ENCODE measurements at regions not wholly inside any gene's neighbourhood (a gene's known extent, or its start where the extent isn't known, plus 50 kb on each side); places are given as distances from the start of the nearest gene placed in this dataset.

DNA sequence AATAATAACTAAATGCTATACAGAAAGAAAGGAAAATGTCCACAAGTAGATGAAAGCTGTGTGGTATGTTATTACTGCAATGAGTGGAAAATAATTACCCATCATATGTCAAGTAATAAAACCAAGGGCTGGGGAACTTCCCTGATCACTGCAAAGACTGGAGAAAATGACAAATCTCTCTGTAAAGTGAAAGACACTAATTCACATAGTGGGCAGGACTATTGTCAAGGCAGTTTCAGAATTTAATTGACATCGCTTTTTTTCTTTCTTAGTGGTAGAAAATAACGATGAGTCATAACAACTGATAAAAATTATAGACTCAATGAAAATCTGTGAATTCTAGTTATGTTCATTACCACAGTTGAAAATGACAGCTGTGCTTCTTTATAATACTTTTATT lies 153.7 kb upstream of the ST6GALNAC5 start:
- peaks cover 0 to 3% (median 0%) of the 10 kb centered on the region in 8 donors for H3K9me3 Mint-ChIP-seq
- no peak for DNase-seq
- H3K9me3 ChIP-seq (ENCODE audit: control insufficient read depth in 1 of 2, low read length in 2 of 2) = no peaks in the 10 kb centered on the region
- H3K36me3 Mint-ChIP-seq = no peaks in the 10 kb centered on the region
- ChIA-PET POLR2A (ENCODE audit: partially characterized antibody) (no interaction called here), CTCF (ENCODE audit: partially characterized antibody) (no interaction called here)
- H3K4me1 Mint-ChIP-seq = peaks cover 0 to 2% (median under 1%) of the 10 kb centered on the region in 4 donors
- intact Hi-C loops (cut with micrococcal nuclease) = no loop called here
- no peaks in the 10 kb centered on the region for H3K36me3 ChIP-seq (ENCODE audit: insufficient read depth, low read length)
- no peak overlapping the region for H3K27ac Mint-ChIP-seq
- H3K27me3 ChIP-seq (ENCODE audit: insufficient read depth, low read length) = no peaks in the 10 kb centered on the region
- peaks cover 0 to 6% of the 10 kb centered on the region in 2 donors for H3K27me3 Mint-ChIP-seq
- H3K4me3 ChIP-seq (ENCODE audit: low read length in 2 of 2) = no peak overlapping the region
- H3K4me3 Mint-ChIP-seq = no peak overlapping the region
- no peaks in the 10 kb centered on the region for H3K4me1 ChIP-seq (ENCODE audit: insufficient read depth, low read length)
- no peak overlapping the region for H3K27ac ChIP-seq (ENCODE audit: low read depth, low read length)

DNA sequence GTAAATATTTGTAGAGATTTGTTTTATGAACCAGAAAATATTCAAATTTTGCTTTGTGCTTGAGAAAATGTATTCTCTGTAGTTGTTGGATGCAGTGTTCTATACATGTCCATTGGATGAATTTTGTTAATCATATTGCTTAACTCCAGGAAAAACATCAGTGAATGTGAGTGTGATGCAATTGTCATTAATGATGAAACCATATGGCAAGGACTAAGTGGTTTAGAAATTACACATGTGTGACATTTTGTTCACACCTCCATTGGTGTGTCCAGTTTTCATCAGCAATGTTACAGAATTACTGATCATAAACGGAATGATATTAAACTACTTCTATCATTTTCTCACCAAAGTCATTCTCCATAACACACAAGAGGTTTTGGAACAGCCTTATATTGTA lies 151.8 kb upstream of the ST6GALNAC5 start:
- DNase-seq = no peak
- intact Hi-C loops (cut with micrococcal nuclease) = no loop called here
- Histone ChIP-seq H3K4me1 (ENCODE audit: insufficient read depth, low read length) (no peaks in the 10 kb centered on the region), H3K27ac (ENCODE audit: low read depth, low read length) (no peak overlapping the region), H3K9me3 (ENCODE audit: control insufficient read depth in 1 of 2, low read length in 2 of 2) (no peaks in the 10 kb centered on the region), H3K36me3 (ENCODE audit: insufficient read depth, low read length) (no peaks in the 10 kb centered on the region), H3K4me3 (ENCODE audit: low read length in 2 of 2) (no peak overlapping the region), H3K27me3 (ENCODE audit: insufficient read depth, low read length) (no peaks in the 10 kb centered on the region)
- Mint-ChIP-seq H3K4me3 (no peak overlapping the region), H3K27ac (no peak overlapping the region), H3K36me3 (no peaks in the 10 kb centered on the region), H3K9me3 (peaks cover 0 to 3% (median 0%) of the 10 kb centered on the region in 8 donors), H3K27me3 (peaks cover 0 to 6% of the 10 kb centered on the region in 2 donors), H3K4me1 (peaks cover 0 to 2% (median under 1%) of the 10 kb centered on the region in 4 donors)
- ChIA-PET POLR2A (ENCODE audit: partially characterized antibody) (no interaction called here), CTCF (ENCODE audit: partially characterized antibody) (no interaction called here)

DNA sequence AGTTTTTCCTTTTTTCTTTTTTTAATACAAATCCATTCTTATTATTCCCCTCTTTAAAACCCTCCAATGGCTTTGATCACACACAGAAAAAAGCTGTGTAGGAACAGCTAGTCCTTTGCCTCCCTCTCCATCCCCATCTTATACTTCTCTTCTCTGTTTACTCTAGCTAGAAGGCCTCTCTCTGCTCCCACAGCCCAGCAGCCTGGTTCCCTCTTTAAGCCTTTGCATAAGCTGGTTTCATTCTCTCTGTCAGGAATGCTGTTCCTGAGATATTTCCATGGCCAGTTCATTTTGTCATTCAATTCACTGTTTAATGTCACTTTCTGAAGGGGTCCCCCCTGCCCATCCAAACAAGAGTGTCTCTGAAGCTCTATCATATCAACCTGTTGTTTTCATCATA lies 143.3 kb upstream of the ST6GALNAC5 start:
- Histone ChIP-seq H3K4me3 (ENCODE audit: low read length in 2 of 2) (no peak overlapping the region), H3K4me1 (ENCODE audit: insufficient read depth, low read length) (no peaks in the 10 kb centered on the region), H3K27ac (ENCODE audit: low read depth, low read length) (no peak overlapping the region), H3K36me3 (ENCODE audit: insufficient read depth, low read length) (no peaks in the 10 kb centered on the region), H3K9me3 (ENCODE audit: control insufficient read depth in 1 of 2, low read length in 2 of 2) (no peaks in the 10 kb centered on the region), H3K27me3 (ENCODE audit: insufficient read depth, low read length) (no peaks in the 10 kb centered on the region)
- no peak for DNase-seq
- Mint-ChIP-seq H3K4me3 (no peak overlapping the region), H3K27me3 (peaks cover 0 to 1% of the 10 kb centered on the region in 2 donors), H3K27ac (no peak overlapping the region), H3K4me1 (no peaks in the 10 kb centered on the region), H3K9me3 (no peaks in the 10 kb centered on the region), H3K36me3 (no peaks in the 10 kb centered on the region)
- intact Hi-C loops (cut with micrococcal nuclease) = no loop called here
- POLR2A ChIA-PET (ENCODE audit: partially characterized antibody) = no interaction called here
- CTCF ChIA-PET (ENCODE audit: partially characterized antibody) = interaction anchor here (1.5 kb wide), 1 partner anchor 8 kb away, joined by 3 read pairs; no protein-coding TSS in a partner anchor

DNA sequence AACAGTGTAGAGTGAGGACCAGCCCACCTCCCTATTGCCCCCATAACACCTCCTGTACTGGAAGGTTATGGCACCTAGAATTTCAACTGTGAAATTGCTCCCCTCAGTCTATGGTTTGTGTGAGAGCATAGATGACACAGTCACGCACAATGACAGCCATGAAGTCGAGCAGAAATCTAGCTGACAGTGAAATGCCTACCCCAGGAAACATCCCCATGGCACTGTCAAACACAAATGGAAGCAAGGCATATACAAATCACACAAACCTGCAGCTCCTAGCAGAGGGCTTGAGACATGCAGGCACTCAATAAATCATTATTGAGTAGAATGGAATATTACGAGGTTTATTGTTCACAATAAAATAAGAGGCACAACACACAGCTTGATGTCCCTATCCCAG lies 142.5 kb upstream of the ST6GALNAC5 start:
- Mint-ChIP-seq H3K27ac (no peak overlapping the region), H3K27me3 (peaks cover 0 to 1% of the 10 kb centered on the region in 2 donors), H3K4me1 (no peaks in the 10 kb centered on the region), H3K9me3 (no peaks in the 10 kb centered on the region), H3K36me3 (no peaks in the 10 kb centered on the region), H3K4me3 (no peak overlapping the region)
- no peak for DNase-seq
- POLR2A ChIA-PET (ENCODE audit: partially characterized antibody) = no interaction called here
- no peaks in the 10 kb centered on the region for H3K9me3 ChIP-seq (ENCODE audit: control insufficient read depth in 1 of 2, low read length in 2 of 2)
- CTCF ChIA-PET (ENCODE audit: partially characterized antibody) = no interaction called here
- H3K27ac ChIP-seq (ENCODE audit: low read depth, low read length) = no peak overlapping the region
- no peaks in the 10 kb centered on the region for H3K36me3 ChIP-seq (ENCODE audit: insufficient read depth, low read length)
- intact Hi-C loops (cut with micrococcal nuclease) = no loop called here
- H3K4me3 ChIP-seq (ENCODE audit: low read length in 2 of 2) = no peak overlapping the region
- H3K27me3 ChIP-seq (ENCODE audit: insufficient read depth, low read length) = no peaks in the 10 kb centered on the region
- no peaks in the 10 kb centered on the region for H3K4me1 ChIP-seq (ENCODE audit: insufficient read depth, low read length)

DNA sequence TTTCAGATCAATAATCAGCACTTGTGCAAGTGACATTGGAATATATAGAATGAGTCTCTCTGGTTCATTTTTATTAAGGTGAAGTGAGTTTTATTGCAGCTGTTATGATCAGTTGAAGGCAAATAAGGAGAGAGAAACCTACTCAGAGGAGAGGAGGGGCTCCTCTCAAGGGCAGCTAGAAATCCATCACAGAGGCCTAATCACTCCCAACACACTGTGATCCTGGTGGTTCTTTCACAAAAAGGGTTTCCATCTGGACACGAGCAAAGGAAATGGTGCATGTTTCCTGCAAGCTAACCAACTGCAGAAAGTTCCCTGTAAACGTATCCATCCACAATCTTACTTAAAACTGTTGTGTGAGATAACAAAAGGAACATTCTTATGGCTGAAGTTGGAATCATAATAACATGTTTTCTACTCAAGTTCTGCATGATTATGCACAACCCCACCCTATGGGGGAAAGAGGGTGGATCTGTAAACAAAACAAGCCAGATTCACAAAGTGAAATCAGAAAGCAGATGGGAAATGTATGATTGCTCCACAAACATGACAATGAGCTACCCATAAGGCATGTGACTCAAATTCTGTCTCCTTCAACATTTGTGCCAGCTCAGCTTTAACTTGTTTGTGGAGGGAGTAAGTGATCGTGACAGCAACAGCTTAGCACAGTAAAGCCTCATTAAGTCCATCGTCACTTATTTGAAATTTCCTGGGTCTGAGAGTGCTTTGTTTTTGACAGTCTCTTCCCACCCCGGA lies 141.2 kb upstream of the ST6GALNAC5 start:
- Histone ChIP-seq H3K27ac (ENCODE audit: low read depth, low read length) (no peak overlapping the region), H3K27me3 (ENCODE audit: insufficient read depth, low read length) (no peaks in the 10 kb centered on the region), H3K36me3 (ENCODE audit: insufficient read depth, low read length) (no peaks in the 10 kb centered on the region), H3K4me3 (ENCODE audit: low read length in 2 of 2) (no peak overlapping the region), H3K9me3 (ENCODE audit: control insufficient read depth in 1 of 2, low read length in 2 of 2) (no peaks in the 10 kb centered on the region), H3K4me1 (ENCODE audit: insufficient read depth, low read length) (no peaks in the 10 kb centered on the region)
- no peak overlapping the region for H3K27ac Mint-ChIP-seq
- no peak for DNase-seq
- H3K4me1 Mint-ChIP-seq = no peaks in the 10 kb centered on the region
- intact Hi-C loops (cut with micrococcal nuclease) = no loop called here
- H3K27me3 Mint-ChIP-seq = no peaks in the 10 kb centered on the region
- CTCF ChIA-PET (ENCODE audit: partially characterized antibody) = no interaction called here
- H3K36me3 Mint-ChIP-seq = no peaks in the 10 kb centered on the region
- no peaks in the 10 kb centered on the region for H3K9me3 Mint-ChIP-seq
- H3K4me3 Mint-ChIP-seq = no peak overlapping the region
- POLR2A ChIA-PET (ENCODE audit: partially characterized antibody) = no interaction called here

DNA sequence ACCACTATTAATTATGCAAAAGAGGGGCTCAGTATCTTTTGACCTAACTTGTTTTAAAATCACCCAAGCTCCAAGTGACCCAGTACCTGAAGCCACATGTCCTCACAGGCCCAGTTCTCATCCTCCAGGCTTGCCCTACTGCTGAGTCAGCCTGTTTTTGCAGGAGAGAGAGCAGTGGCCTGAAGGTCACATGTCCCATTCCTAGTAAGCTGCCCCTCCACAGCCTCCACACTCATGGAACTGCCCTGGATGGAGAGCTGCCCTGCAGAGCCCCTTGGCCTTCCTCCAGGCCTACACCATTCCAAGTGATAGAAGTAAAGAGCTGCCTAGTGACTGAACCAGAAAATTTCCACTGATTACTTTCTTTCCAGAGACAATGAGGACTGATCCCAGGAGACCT lies 139.8 kb upstream of the ST6GALNAC5 start:
- H3K4me3 ChIP-seq (ENCODE audit: low read length in 2 of 2) = no peak overlapping the region
- no peaks in the 10 kb centered on the region for H3K9me3 ChIP-seq (ENCODE audit: control insufficient read depth in 1 of 2, low read length in 2 of 2)
- no peaks in the 10 kb centered on the region for H3K4me1 ChIP-seq (ENCODE audit: insufficient read depth, low read length)
- H3K27me3 ChIP-seq (ENCODE audit: insufficient read depth, low read length) = no peaks in the 10 kb centered on the region
- DNase-seq = no peak
- Mint-ChIP-seq H3K36me3 (no peaks in the 10 kb centered on the region), H3K9me3 (no peaks in the 10 kb centered on the region), H3K4me1 (no peaks in the 10 kb centered on the region), H3K27me3 (no peaks in the 10 kb centered on the region), H3K27ac (no peak overlapping the region), H3K4me3 (no peak overlapping the region)
- ChIA-PET POLR2A (ENCODE audit: partially characterized antibody) (no interaction called here), CTCF (ENCODE audit: partially characterized antibody) (no interaction called here)
- no peaks in the 10 kb centered on the region for H3K36me3 ChIP-seq (ENCODE audit: insufficient read depth, low read length)
- intact Hi-C loops (cut with micrococcal nuclease) = no loop called here
- no peak overlapping the region for H3K27ac ChIP-seq (ENCODE audit: low read depth, low read length)

DNA sequence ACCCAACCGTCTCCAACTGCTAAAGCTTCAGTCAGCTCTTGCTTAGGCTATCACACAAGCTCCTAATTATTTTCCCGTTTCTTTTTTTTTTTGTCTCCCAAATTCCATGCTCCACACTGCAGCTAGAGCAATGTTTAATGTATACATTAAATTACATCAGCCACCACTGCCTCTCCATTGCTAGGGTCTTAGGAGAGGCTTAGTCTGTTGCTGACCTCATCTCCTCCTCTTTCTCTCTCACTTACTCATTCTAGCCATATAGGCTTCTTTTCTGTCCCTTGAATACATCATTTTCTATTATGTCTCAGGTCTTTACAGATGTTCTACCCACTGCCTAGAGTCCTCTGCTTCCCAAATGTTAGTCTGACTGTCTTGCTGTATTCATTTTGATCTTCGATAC lies 138.1 kb upstream of the ST6GALNAC5 start:
- H3K9me3 ChIP-seq (ENCODE audit: control insufficient read depth in 1 of 2, low read length in 2 of 2) = no peaks in the 10 kb centered on the region
- H3K36me3 ChIP-seq (ENCODE audit: insufficient read depth, low read length) = no peaks in the 10 kb centered on the region
- H3K4me3 ChIP-seq (ENCODE audit: low read length in 2 of 2) = no peak overlapping the region
- Mint-ChIP-seq H3K4me3 (no peak overlapping the region), H3K27ac (no peak overlapping the region), H3K4me1 (no peaks in the 10 kb centered on the region), H3K27me3 (no peaks in the 10 kb centered on the region), H3K36me3 (no peaks in the 10 kb centered on the region), H3K9me3 (no peaks in the 10 kb centered on the region)
- H3K27me3 ChIP-seq (ENCODE audit: insufficient read depth, low read length) = no peaks in the 10 kb centered on the region
- no peak for DNase-seq
- H3K4me1 ChIP-seq (ENCODE audit: insufficient read depth, low read length) = no peaks in the 10 kb centered on the region
- ChIA-PET CTCF (ENCODE audit: partially characterized antibody) (no interaction called here), POLR2A (ENCODE audit: partially characterized antibody) (no interaction called here)
- H3K27ac ChIP-seq (ENCODE audit: low read depth, low read length) = no peak overlapping the region
- intact Hi-C loops (cut with micrococcal nuclease) = no loop called here

DNA sequence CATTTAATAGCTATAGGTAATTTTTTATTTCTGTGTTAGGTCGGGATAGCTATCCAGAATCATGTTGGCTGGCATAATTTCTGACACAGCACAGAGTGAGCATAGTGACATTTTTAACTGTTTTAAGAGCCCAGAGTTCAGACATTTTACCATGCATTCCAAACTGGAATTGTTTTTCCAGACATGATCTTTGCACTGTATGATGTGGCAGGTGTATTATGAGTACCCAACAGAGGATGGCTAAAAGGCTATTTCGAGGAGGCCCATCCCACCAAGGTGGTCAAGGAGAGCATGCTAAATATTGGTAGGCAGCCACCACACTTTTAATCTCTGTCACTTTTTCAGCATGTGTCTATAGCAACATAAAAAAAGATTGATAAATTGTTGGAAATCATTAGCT lies 137.3 kb upstream of the ST6GALNAC5 start:
- Histone ChIP-seq H3K9me3 (ENCODE audit: control insufficient read depth in 1 of 2, low read length in 2 of 2) (no peaks in the 10 kb centered on the region), H3K27ac (ENCODE audit: low read depth, low read length) (no peak overlapping the region), H3K27me3 (ENCODE audit: insufficient read depth, low read length) (no peaks in the 10 kb centered on the region), H3K4me1 (ENCODE audit: insufficient read depth, low read length) (no peaks in the 10 kb centered on the region), H3K36me3 (ENCODE audit: insufficient read depth, low read length) (no peaks in the 10 kb centered on the region), H3K4me3 (ENCODE audit: low read length in 2 of 2) (no peak overlapping the region)
- CTCF ChIA-PET (ENCODE audit: partially characterized antibody) = no interaction called here
- Mint-ChIP-seq H3K4me3 (no peak overlapping the region), H3K36me3 (no peaks in the 10 kb centered on the region), H3K4me1 (no peaks in the 10 kb centered on the region), H3K9me3 (no peaks in the 10 kb centered on the region), H3K27me3 (no peaks in the 10 kb centered on the region), H3K27ac (no peak overlapping the region)
- no peak for DNase-seq
- intact Hi-C loops (cut with micrococcal nuclease) = no loop called here
- POLR2A ChIA-PET (ENCODE audit: partially characterized antibody) = no interaction called here

All from CD4-positive, alpha-beta memory T cell (primary cell).